SK-MEL-5 (cell line): ENCODE measurements at regions not wholly inside any gene's neighbourhood (a gene's known extent, or its start where the extent isn't known, plus 50 kb on each side); places are given as distances from the start of the nearest gene placed in this dataset.
"Not testable (repeated sequence)": the region's sequence is repeated elsewhere in the genome, so short reads cannot be mapped to it uniquely, and the experiment has no call there.

ENCODE experiments used
- DNase-seq: peaks from one replicate; pipeline ENCODE4 v3.0.0-alpha.2; 2016; ENCODE audit warnings: low read depth, low spot score
- in situ Hi-C: cut with HindIII; loops from 2 replicates; pipeline ENCODE4 v1.10.0; 2016; ENCODE audit warnings: low sequenced_read_pairs, high pct_unique_total_duplicates, low pct_unique_long_range_greater_than_20kb

DNA sequence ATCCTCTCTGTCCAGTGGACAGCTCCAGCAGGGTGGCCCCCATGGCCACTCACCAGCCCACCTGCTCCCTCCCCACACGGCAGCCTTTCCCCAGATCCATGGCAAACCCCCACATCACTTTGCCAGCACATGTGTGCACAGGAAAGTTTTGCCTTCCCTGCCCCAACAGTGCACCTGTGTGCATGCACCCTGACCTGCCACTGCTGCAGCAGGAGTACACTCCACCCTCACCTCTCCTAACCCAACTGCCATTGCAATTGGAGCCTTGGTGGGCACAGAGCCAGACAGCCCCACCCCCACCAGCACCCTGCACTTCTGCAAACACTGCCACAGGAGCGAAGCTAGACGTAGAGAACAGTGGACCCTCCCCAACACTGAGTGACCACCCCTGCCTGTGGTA is 308.9 kb downstream of the CEP170 start:
- in situ Hi-C loops = no loop called here
- DNase-seq = no peak

DNA sequence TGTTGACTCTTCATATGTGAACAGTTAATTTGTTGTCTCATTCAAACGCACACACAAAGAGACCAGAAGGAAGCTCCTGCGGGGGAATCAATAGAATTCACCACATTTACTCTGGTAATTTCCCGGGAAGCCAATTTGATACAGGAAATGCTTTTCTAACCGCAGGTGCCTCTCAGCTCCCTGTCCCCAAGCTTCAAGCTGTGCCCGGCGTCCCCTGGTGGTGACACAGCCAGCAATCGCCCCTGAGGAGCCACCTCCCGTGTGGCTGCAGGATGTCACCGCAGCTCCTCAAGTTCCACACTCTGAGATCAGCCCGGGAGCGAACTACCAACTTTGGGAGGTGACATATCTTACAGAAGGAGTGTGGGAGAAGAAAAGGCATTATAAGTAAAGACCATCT is 318.4 kb downstream of the CEP170 start:
- DNase-seq, in situ Hi-C loops: not testable (repeated sequence)

DNA sequence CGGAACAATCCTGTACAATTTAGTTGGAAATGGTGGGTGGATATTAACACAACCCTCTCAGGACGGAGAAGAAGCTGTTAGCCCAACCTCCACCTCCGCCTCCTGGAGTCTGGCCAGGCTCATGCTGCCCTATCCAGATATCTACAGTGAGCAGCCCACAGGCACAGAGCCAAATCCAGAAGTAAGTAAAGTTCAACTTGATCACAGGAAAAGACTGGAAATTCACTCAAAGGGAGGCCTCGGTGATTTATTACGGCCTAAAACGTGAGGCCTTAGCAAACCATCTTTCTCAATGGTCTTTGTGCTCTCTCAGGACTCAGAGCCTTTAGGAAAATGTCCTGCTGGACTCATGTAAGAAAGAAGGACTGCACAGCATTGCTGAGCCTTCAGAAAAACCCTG is 330.4 kb downstream of the CEP170 start:
- in situ Hi-C loops, DNase-seq: not testable (repeated sequence)

DNA sequence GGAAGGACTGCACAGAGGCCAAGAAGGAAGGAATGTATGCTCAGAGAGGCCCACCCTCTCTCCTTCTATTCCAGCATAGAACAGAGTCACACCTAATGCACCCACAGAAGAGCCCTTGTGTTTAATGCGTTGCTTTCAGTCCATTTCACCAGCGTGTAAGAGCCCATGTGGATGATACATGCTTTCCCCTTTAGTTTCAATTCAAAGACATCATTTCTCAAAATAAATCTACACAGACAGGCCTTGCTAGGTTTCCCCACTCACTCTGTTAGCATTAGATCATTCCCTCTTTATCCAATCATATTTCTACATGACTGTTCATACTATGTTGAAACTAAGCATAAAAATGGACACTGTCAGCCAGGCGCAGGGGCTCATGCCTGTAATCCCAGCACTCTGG is 331.5 kb downstream of the CEP170 start:
- DNase-seq, in situ Hi-C loops: not testable (repeated sequence)

- DNase-seq, in situ Hi-C loops: not testable (repeated sequence)
These were observed 340.4 kb downstream of the CEP170 start for GRCh38 chr1:242914729-242915128.

DNA sequence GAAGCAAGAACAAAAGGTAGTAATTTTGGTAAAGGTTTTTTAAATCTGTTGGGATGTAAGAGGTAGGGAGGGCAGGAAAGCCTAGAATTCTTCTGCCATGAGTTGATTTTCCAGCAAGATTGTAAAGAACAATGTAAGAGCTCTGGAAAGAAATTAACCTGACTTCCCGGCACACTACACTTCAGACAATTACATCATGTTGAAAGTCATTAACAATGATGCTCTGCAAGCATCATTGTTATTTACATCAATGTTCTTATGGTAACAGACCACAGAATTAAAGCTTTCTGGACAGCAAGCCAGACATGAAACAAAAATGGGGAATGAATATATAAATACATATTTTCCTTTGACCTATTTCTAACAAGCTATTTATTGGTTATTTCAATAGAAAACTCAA is 342.2 kb downstream of the CEP170 start:
- in situ Hi-C loops = not testable (repeated sequence)

GRCh38 chr1:242900558-242900957 is 354.5 kb downstream of the CEP170 start:
- in situ Hi-C loops, DNase-seq: not testable (repeated sequence)

More for the DNA sequence above, 342.2 kb downstream of the CEP170 start:
- DNase-seq = not testable (repeated sequence)

DNA sequence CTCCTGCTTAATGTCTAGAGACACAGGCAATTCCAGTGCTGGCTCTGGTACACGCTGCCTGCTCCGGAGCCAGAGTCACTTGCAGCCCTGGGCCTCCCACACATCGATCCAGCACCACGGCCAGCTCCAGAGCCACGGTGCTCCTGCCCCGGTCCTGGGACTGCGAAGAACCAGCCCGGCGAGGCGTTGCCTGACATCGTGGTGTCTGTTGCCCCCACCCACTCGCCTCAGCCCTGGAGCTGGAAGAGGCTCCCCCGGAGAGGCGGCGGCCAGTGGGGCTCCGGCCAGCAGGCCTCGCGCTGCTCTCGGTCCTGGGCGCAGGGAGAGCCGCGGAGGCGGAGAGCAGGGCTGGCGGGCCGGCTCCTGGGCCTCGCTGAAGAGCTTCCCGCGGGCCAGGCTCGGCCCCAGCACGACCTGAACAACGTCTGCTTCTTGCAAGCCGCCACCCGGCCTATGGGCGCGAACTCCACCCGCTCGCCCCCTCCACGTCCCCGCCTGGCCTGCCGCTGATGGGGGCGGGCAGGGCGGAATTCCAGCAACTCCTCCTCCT is 364.8 kb downstream of the CEP170 start:
- in situ Hi-C loops = no loop called here

DNA sequence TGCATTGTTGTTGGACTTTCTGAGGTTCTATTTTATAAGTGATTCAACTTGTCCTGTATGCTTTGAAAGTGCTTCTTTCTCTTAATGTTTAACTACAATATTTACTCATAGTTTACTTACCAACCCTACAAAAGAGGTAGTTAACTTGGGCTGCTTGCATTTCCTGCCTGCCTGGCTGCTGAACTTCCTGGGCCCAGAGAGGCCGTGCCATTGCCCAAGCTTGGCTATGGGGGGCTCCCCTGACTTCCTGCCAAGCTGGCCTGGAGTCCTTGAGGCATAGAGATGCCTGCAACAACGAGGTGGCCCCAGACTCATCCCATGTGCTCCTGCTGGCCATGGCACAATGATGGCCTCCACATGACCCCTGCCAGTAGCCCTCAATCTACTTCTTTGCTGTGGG is 361.6 kb upstream of the PLD5 start:
- in situ Hi-C loops = no loop called here

More for the DNA sequence above, 364.8 kb downstream of the CEP170 start:
- no peak for DNase-seq

DNA sequence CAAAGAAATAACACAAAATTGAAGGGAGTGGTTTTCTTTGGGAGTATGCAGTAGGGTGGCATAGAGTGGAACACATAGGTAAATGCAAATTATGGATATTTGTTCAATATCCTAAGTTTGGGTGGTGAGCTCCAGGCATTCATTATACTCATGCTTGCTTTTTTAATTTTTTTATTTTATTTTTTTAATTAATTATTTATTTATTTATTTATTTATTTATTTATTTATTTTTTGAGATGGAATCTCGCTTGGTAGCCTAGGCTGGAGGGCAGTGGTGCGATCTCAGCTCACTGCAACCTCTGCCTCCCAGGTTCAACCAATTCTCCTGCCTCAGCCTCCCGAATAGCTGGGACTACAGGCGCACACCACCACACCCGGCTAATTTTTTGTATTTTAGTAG is 355.5 kb upstream of the PLD5 start:
- in situ Hi-C loops, DNase-seq: not testable (repeated sequence)

More for the DNA sequence above, 361.6 kb upstream of the PLD5 start:
- no peak for DNase-seq

- no peak for DNase-seq
These were observed 353.2 kb upstream of the PLD5 start for GRCh38 chr1:242877743-242878142.

DNA sequence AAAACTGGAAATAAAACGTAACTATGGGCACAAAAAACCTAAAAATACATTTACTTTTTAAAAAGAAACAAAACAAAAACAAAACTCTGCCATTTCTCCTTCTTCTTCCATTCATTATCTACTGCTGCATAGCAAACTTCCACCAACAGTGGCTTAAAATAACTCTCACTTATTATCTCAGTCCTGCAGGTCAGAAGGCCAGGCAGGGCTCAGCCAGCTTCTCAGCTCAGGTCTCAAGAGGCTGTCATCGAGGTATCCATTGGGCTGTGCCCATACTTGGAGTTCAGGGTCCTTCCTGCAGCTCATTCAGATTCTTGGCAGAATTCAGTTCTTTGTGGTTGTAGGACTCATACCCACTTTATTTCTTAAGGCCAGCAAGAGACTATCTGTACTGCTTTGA is 352.7 kb upstream of the PLD5 start:
- DNase-seq = no peak
- in situ Hi-C loops = no loop called here

More at GRCh38 chr1:242877743-242878142, 353.2 kb upstream of the PLD5 start:
- in situ Hi-C loops = no loop called here

- in situ Hi-C loops = no loop called here
- DNase-seq = no peak
These were observed 351.5 kb upstream of the PLD5 start for GRCh38 chr1:242876030-242876429.

DNA sequence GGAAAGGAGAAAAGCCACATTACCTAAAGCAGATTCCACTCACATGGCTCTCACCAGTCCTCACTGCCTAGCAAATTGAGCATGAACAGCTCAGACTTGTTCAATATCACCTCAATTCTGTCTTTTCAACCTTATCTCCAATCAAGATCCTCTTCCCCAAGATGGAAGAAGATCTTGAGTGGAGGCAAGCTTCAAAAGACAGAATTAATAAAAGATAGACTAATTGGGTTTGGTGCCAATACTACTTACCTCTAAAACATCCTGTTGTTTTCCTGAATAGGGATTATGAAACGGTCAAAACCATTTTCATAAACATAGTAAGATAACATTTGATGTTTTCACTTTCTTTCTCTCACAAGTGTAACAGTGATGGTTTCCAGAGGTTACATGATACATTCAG is 349.2 kb upstream of the PLD5 start:
- DNase-seq = no peak
- in situ Hi-C loops = no loop called here

GRCh38 chr1:242872521-242872920 is 348.0 kb upstream of the PLD5 start:
- no peak for DNase-seq
- in situ Hi-C loops = no loop called here

DNA sequence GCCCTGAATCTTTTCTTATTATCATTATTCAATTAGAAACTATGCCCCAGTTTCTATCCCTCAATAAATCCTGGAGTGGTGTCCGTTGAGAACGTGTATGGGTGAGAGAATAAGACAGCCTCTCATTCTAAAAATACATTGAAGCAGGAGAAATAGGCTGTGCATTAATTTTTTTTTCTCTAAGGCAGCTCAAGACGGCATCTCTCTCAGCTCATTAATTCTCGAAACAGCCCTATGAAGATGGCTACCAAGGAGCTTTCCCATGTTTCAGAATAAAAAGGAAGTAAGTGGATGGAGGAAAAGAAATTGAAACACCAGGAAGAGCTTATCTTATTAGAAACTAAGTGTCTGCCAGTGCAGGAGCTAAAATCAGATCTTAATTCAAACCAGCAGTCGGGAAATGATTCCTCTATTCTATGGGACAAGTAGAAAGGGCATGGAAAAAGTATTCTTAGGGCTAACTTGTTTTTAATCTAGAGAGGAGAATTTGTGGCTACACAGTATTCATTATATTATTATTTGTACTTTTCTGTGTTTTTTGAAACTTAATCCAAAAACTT is 347.1 kb upstream of the PLD5 start:
- in situ Hi-C loops = no loop called here
- DNase-seq = no peak

GRCh38 chr1:242870966-242871365 is 346.5 kb upstream of the PLD5 start:
- in situ Hi-C loops = no loop called here

DNA sequence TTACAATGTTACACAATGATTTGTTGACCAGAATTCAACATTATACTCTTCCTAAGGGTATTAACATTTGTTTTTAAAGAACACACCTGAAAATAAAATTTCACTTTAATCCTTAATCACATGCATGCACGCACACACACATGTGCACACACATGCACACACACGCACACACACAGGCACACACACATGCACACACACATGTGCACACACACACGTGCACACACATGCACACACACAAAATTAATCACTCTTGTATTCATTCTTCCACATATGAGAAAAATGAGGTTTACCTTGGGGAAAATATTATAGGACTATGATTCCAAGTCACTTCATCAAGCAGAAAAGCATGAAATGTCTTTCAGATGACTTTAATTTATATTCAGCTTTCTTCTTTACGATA is 331.8 kb upstream of the PLD5 start:
- DNase-seq = no peak
- in situ Hi-C loops = no loop called here

More at GRCh38 chr1:242870966-242871365, 346.5 kb upstream of the PLD5 start:
- DNase-seq = no peak

DNA sequence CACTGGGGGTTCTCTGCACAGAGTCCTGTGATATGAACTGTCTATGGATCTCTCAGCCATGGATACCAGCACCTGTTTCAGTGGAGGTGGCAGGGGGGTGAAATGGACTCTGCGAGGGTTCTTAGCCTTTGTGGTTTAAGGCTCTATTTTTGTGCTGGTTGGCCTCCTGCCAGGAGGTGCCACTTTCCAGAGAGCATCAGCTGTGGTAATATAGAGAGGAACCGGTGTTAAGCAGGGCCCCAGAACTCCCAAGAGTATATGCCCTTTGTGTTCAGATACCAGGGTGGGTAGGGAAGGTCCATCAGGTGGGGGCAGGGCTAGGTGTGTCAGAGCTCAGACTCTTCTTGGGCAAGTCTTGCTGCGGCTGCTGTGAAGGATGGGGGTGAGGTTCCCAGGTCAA is 330.0 kb upstream of the PLD5 start:
- in situ Hi-C loops = no loop called here
- DNase-seq = no peak
